WTC11 (cell line): ENCODE measurements at regions not wholly inside any gene's neighbourhood (a gene's known extent, or its start where the extent isn't known, plus 50 kb on each side); places are given as distances from the start of the nearest gene placed in this dataset.

Experiments
- ATAC-seq: fragments of 200-7000 bp; cut with Tn5 transposase; 2 replicates; pipeline ENCODE4 v1.10.0; 2021; ENCODE audit warnings: mild to moderate bottlenecking, moderate library complexity
- CTCF ChIA-PET: fragments of 300-600 bp; sonication (Branson Sonifier 250); formaldehyde crosslinking; loops from one replicate; lab custom pipeline; 2021; ENCODE audit warnings: antibody characterized with exemption; lab: Charles Lee
- POLR2A ChIA-PET: fragments of 350-600 bp; sonication (Branson Sonifier 250); formaldehyde crosslinking; loops from one replicate; lab custom pipeline; 2021; ENCODE audit warnings: antibody characterized with exemption; lab: Charles Lee
- DNase-seq: peaks from one replicate; pipeline ENCODE4 v3.0.0; 2021; ENCODE audit warnings: low spot score
- H3K27ac Mint-ChIP-seq: 2 replicates; pipeline ENCODE4 v1.8.0; 2021; ENCODE audit warnings: mixed read lengths
- H3K27me3 Mint-ChIP-seq: 2 replicates; pipeline ENCODE4 v1.8.0; 2021; ENCODE audit warnings: low read depth, mild to moderate bottlenecking, moderate library complexity, mixed read lengths
- H3K36me3 Mint-ChIP-seq: 2 replicates; pipeline ENCODE4 v1.8.0; 2021; ENCODE audit warnings: mixed read lengths
- H3K4me1 Mint-ChIP-seq: 2 replicates; pipeline ENCODE4 v1.8.0; 2022; ENCODE audit warnings: mixed read lengths
- H3K4me3 Mint-ChIP-seq: 2 replicates; pipeline ENCODE4 v1.8.0; 2021; ENCODE audit warnings: mild to moderate bottlenecking, moderate library complexity, mixed read lengths
- H3K9me3 Mint-ChIP-seq: 2 replicates; pipeline ENCODE4 v1.8.0; 2021; ENCODE audit warnings: mixed read lengths
- ELF4 ChIP-seq: sonication (generic); formaldehyde crosslinking; IDR thresholded peaks from 2 replicates; pipeline ENCODE4 v1.8.1; 2022; ENCODE audit warnings: low read depth, mild to moderate bottlenecking, moderate library complexity, missing genetic modification reagents
- FOXP1 ChIP-seq: sonication (generic); formaldehyde crosslinking; IDR thresholded peaks from 2 replicates; pipeline ENCODE4 v1.8.0; 2022; ENCODE audit warnings: missing genetic modification reagents, mild to moderate bottlenecking, moderate library complexity, borderline replicate concordance
- GABPB1 ChIP-seq: sonication (generic); formaldehyde crosslinking; IDR thresholded peaks from 2 replicates; pipeline ENCODE4 v1.8.1; 2023; ENCODE audit warnings: mild to moderate bottlenecking, missing genetic modification reagents
- IRF2 ChIP-seq: sonication (generic); formaldehyde crosslinking; IDR thresholded peaks from 2 replicates; pipeline ENCODE4 v1.8.0; 2022; ENCODE audit warnings: low read depth, missing genetic modification reagents, borderline replicate concordance
- NR1H2 ChIP-seq: sonication (generic); formaldehyde crosslinking; IDR thresholded peaks from 2 replicates; pipeline ENCODE4 v1.9.0; 2021; ENCODE audit warnings: mild to moderate bottlenecking, moderate library complexity, missing genetic modification reagents
- NR2C2 ChIP-seq: sonication (generic); formaldehyde crosslinking; IDR thresholded peaks from 2 replicates; pipeline ENCODE4 v1.8.0; 2022; ENCODE audit warnings: mild to moderate bottlenecking, missing genetic modification reagents
- PRRX2 ChIP-seq: fragments of 250-450 bp; sonication (Bioruptor Pico); IDR thresholded peaks from 2 replicates; pipeline ENCODE4 v1.8.0; 2021; ENCODE audit warnings: mild to moderate bottlenecking
- RELA ChIP-seq: sonication (generic); formaldehyde crosslinking; IDR thresholded peaks from 2 replicates; pipeline ENCODE4 v1.8.1; 2022; ENCODE audit warnings: missing genetic modification reagents, mild to moderate bottlenecking, borderline replicate concordance
- SMAD3 ChIP-seq: sonication (generic); formaldehyde crosslinking; IDR thresholded peaks from 2 replicates; pipeline ENCODE4 v1.8.0; 2022; ENCODE audit warnings: missing genetic modification reagents, mild to moderate bottlenecking, borderline replicate concordance
- SOX15 ChIP-seq: fragments of 250-450 bp; sonication (Bioruptor Pico); IDR thresholded peaks from 2 replicates; pipeline ENCODE4 v1.9.0; 2021; ENCODE audit warnings: mild to moderate bottlenecking
- TP53 ChIP-seq: sonication (generic); formaldehyde crosslinking; IDR thresholded peaks from 2 replicates; pipeline ENCODE4 v1.8.1; 2023; ENCODE audit warnings: mild to moderate bottlenecking, missing genetic modification reagents
- ZBTB21 ChIP-seq: sonication (generic); formaldehyde crosslinking; IDR thresholded peaks from 2 replicates; pipeline ENCODE4 v1.8.1; 2023; ENCODE audit warnings: mild to moderate bottlenecking, missing genetic modification reagents, borderline replicate concordance
- ZNF232 ChIP-seq: sonication (generic); formaldehyde crosslinking; IDR thresholded peaks from 2 replicates; pipeline ENCODE4 v1.8.0; 2022; ENCODE audit warnings: mild to moderate bottlenecking, missing genetic modification reagents
- ZNF317 ChIP-seq: sonication (generic); formaldehyde crosslinking; IDR thresholded peaks from 2 replicates; pipeline ENCODE4 v1.8.1; 2023; ENCODE audit warnings: low read depth, mild to moderate bottlenecking, moderate library complexity, missing genetic modification reagents, borderline replicate concordance
- ZNF416 ChIP-seq: fragments of 250-450 bp; sonication (Bioruptor Pico); IDR thresholded peaks from 2 replicates; pipeline ENCODE4 v1.9.0; 2021; ENCODE audit warnings: mild to moderate bottlenecking, inconsistent platforms
- ZNF423 ChIP-seq: fragments of 250-450 bp; sonication (Bioruptor Pico); IDR thresholded peaks from 2 replicates; pipeline ENCODE4 v2.1.2; 2022; ENCODE audit warnings: mild to moderate bottlenecking, moderate library complexity
- TF ChIP-seq, protein P1 (sequence below): sonication (generic); formaldehyde crosslinking; IDR thresholded peaks from 2 replicates; pipeline ENCODE4 v1.8.0; 2022; ENCODE audit warnings: mild to moderate bottlenecking, missing genetic modification reagents
- TF ChIP-seq, protein P2 (sequence below): fragments of 250-450 bp; sonication (Bioruptor Pico); IDR thresholded peaks from 2 replicates; pipeline ENCODE4 v1.9.0; 2021; ENCODE audit warnings: mild to moderate bottlenecking
- TF ChIP-seq, protein P3 (sequence below): sonication (generic); formaldehyde crosslinking; IDR thresholded peaks from 2 replicates; pipeline ENCODE4 v1.8.1; 2022; ENCODE audit warnings: low read depth, mild to moderate bottlenecking, moderate library complexity, missing genetic modification reagents, borderline replicate concordance
- TF ChIP-seq, protein P4 (sequence below): sonication (generic); formaldehyde crosslinking; IDR thresholded peaks from 2 replicates; pipeline ENCODE4 v1.8.1; 2023; ENCODE audit warnings: mild to moderate bottlenecking, moderate library complexity, missing genetic modification reagents
- TF ChIP-seq, protein P5 (sequence below): sonication (generic); formaldehyde crosslinking; IDR thresholded peaks from 2 replicates; pipeline ENCODE4 v1.8.0; 2023; ENCODE audit warnings: missing genetic modification reagents
- TF ChIP-seq, protein P6 (sequence below): sonication (generic); formaldehyde crosslinking; IDR thresholded peaks from 2 replicates; pipeline ENCODE4 v1.8.0; 2022; ENCODE audit warnings: mild to moderate bottlenecking, missing genetic modification reagents

DNA sequence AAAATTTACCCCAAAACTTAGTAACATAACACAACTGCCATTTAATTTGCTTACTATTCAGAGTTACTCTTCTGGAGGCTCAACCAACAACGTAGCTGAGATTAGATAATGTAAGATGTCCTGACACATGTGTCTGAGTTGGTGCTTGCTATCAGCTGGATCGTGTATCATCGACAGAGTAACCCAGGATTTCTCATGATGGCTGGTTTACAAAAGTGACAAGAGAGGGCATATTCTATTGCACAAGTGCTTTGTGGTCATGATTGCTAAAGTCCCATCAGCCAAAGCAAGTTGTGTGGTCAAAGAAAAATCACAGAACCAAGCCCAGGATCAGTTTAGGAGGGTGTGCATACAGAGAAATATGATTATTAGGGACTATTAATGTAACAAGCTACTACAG is 73.4 kb downstream of the CAPZA3 start:
- CTCF ChIA-PET = no interaction called here
- H3K4me1 Mint-ChIP-seq = peaks cover 10% of the 10 kb centered on the region
- no peaks in the 10 kb centered on the region for H3K27me3 Mint-ChIP-seq
- no peaks in the 10 kb centered on the region for H3K36me3 Mint-ChIP-seq
- peaks cover 3% of the 10 kb centered on the region; the same call in 1 of the 2 replicates for H3K9me3 Mint-ChIP-seq
- H3K4me3 Mint-ChIP-seq = no peak overlapping the region
- POLR2A ChIA-PET = no interaction called here
- TF ChIP-seq RELA (CRISPR knock-in tag) (no peak), ZNF317 (CRISPR knock-in tag) (no peak), ELF4 (no peak), ZNF232 (no peak), ZBTB21 (CRISPR knock-in tag) (no peak), GABPB1 (CRISPR knock-in tag) (no peak), TP53 (CRISPR knock-in tag) (no peak), SOX15 (CRISPR knock-in tag) (no peak), NR2C2 (CRISPR knock-in tag) (no peak), ZNF416 (CRISPR knock-in tag) (no peak), IRF2 (CRISPR knock-in tag) (no peak), SMAD3 (CRISPR knock-in tag) (no peak), ZNF423 (CRISPR knock-in tag) (no peak), FOXP1 (CRISPR knock-in tag) (no peak), PRRX2 (CRISPR knock-in tag) (no peak), NR1H2 (CRISPR knock-in tag) (no peak)
- TF ChIP-seq, protein P1, sequence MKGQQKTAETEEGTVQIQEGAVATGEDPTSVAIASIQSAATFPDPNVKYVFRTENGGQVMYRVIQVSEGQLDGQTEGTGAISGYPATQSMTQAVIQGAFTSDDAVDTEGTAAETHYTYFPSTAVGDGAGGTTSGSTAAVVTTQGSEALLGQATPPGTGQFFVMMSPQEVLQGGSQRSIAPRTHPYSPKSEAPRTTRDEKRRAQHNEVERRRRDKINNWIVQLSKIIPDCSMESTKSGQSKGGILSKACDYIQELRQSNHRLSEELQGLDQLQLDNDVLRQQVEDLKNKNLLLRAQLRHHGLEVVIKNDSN (CRISPR knock-in tag) = no peak
- TF ChIP-seq, protein P2, sequence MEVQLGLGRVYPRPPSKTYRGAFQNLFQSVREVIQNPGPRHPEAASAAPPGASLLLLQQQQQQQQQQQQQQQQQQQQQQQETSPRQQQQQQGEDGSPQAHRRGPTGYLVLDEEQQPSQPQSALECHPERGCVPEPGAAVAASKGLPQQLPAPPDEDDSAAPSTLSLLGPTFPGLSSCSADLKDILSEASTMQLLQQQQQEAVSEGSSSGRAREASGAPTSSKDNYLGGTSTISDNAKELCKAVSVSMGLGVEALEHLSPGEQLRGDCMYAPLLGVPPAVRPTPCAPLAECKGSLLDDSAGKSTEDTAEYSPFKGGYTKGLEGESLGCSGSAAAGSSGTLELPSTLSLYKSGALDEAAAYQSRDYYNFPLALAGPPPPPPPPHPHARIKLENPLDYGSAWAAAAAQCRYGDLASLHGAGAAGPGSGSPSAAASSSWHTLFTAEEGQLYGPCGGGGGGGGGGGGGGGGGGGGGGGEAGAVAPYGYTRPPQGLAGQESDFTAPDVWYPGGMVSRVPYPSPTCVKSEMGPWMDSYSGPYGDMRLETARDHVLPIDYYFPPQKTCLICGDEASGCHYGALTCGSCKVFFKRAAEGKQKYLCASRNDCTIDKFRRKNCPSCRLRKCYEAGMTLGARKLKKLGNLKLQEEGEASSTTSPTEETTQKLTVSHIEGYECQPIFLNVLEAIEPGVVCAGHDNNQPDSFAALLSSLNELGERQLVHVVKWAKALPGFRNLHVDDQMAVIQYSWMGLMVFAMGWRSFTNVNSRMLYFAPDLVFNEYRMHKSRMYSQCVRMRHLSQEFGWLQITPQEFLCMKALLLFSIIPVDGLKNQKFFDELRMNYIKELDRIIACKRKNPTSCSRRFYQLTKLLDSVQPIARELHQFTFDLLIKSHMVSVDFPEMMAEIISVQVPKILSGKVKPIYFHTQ (CRISPR knock-in tag) = no peak
- TF ChIP-seq, protein P3, sequence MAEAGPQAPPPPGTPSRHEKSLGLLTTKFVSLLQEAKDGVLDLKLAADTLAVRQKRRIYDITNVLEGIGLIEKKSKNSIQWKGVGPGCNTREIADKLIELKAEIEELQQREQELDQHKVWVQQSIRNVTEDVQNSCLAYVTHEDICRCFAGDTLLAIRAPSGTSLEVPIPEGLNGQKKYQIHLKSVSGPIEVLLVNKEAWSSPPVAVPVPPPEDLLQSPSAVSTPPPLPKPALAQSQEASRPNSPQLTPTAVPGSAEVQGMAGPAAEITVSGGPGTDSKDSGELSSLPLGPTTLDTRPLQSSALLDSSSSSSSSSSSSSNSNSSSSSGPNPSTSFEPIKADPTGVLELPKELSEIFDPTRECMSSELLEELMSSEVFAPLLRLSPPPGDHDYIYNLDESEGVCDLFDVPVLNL = no peak
- TF ChIP-seq, protein P4, sequence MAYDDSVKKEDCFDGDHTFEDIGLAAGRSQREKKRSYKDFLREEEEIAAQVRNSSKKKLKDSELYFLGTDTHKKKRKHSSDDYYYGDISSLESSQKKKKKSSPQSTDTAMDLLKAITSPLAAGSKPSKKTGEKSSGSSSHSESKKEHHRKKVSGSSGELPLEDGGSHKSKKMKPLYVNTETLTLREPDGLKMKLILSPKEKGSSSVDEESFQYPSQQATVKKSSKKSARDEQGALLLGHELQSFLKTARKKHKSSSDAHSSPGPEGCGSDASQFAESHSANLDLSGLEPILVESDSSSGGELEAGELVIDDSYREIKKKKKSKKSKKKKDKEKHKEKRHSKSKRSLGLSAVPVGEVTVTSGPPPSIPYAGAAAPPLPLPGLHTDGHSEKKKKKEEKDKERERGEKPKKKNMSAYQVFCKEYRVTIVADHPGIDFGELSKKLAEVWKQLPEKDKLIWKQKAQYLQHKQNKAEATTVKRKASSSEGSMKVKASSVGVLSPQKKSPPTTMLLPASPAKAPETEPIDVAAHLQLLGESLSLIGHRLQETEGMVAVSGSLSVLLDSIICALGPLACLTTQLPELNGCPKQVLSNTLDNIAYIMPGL (CRISPR knock-in tag) = no peak
- no peak for DNase-seq
- no peak for ATAC-seq
- H3K27ac Mint-ChIP-seq = no peak overlapping the region

DNA sequence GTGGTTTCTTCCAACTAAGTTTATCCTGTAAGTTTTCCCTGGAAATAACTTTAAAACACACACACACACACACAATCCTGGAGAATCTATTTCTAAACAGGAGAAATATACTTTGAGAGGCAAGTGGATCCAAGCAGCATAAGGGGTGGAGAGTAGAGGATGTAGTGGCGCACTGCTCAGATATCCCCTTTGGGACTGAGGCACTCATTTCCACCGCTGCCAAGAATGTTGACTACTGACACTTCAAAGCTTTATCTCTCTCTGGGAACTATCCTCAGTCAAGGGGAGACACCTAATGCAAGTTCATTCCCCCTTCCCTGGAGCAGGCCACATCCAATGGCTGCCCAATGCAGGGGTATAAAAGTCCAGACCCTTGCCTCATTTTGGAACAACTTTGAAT is 75.8 kb downstream of the CAPZA3 start:
- DNase-seq (no peak), ATAC-seq (no peak)
- TF ChIP-seq, protein P5, sequence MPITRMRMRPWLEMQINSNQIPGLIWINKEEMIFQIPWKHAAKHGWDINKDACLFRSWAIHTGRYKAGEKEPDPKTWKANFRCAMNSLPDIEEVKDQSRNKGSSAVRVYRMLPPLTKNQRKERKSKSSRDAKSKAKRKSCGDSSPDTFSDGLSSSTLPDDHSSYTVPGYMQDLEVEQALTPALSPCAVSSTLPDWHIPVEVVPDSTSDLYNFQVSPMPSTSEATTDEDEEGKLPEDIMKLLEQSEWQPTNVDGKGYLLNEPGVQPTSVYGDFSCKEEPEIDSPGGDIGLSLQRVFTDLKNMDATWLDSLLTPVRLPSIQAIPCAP (CRISPR knock-in tag) = no peak
- TF ChIP-seq, protein P6, sequence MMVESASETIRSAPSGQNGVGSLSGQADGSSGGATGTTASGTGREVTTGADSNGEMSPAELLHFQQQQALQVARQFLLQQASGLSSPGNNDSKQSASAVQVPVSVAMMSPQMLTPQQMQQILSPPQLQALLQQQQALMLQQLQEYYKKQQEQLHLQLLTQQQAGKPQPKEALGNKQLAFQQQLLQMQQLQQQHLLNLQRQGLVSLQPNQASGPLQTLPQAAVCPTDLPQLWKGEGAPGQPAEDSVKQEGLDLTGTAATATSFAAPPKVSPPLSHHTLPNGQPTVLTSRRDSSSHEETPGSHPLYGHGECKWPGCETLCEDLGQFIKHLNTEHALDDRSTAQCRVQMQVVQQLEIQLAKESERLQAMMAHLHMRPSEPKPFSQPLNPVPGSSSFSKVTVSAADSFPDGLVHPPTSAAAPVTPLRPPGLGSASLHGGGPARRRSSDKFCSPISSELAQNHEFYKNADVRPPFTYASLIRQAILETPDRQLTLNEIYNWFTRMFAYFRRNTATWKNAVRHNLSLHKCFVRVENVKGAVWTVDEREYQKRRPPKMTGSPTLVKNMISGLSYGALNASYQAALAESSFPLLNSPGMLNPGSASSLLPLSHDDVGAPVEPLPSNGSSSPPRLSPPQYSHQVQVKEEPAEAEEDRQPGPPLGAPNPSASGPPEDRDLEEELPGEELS (CRISPR knock-in tag) = no peak
- Mint-ChIP-seq H3K9me3 (peaks cover 3% of the 10 kb centered on the region; the same call in 1 of the 2 replicates), H3K27ac (no peak overlapping the region), H3K27me3 (no peaks in the 10 kb centered on the region), H3K4me3 (no peak overlapping the region), H3K36me3 (no peaks in the 10 kb centered on the region), H3K4me1 (peaks cover 10% of the 10 kb centered on the region)
- ChIA-PET CTCF (no interaction called here), POLR2A (no interaction called here)
